H1 (cell line): ENCODE measurements at regions not wholly inside any gene's neighbourhood (a gene's known extent, or its start where the extent isn't known, plus 50 kb on each side); places are given as distances from the start of the nearest gene placed in this dataset.

Experiments
- CTCF ChIA-PET: fragments of 300-600 bp; sonication (Branson Sonifier 250); formaldehyde crosslinking; loops from one replicate; lab custom pipeline; 2021; ENCODE audit not compliant: partially characterized antibody; lab: Charles Lee
- POLR2A ChIA-PET: fragments of 300-600 bp; sonication (Branson Sonifier 250); formaldehyde crosslinking; loops from one replicate; lab custom pipeline; 2021; ENCODE audit warnings: inconsistent platforms; ENCODE audit not compliant: partially characterized antibody; lab: Charles Lee
- DNase-seq, 2 experiments: peaks; one replicate each; pipeline versions ENCODE4 v3.0.0 to v3.0.0-alpha.2; 2010 to 2022; ENCODE audit warnings: low spot score in 2 of 2, low read depth in 1 of 2, mixed read lengths in 1 of 2
- FAIRE-seq: peaks from 2 replicates; lab custom pipeline; 2011; peaks lifted over from hg19 to GRCh38; lab: Jason Lieb, UNC
- H2AFZ ChIP-seq: 2 replicates; pipeline ENCODE4 v1.8.1; 2012; ENCODE audit warnings: low read length, inconsistent platforms
- H2AK5ac ChIP-seq: 2 replicates; pipeline ENCODE4 v1.6.1; 2013; ENCODE audit warnings: low read depth, low read length
- H2BK120ac ChIP-seq: replicated peaks from 2 replicates; pipeline ENCODE3; 2013; ENCODE audit warnings: low read depth, low read length, inconsistent platforms
- H2BK12ac ChIP-seq: 2 replicates; pipeline ENCODE4 v1.6.1; 2013; ENCODE audit warnings: low read depth, low read length
- H2BK15ac ChIP-seq: 2 replicates; pipeline ENCODE4 v1.6.1; 2013; ENCODE audit warnings: low read length
- H2BK20ac ChIP-seq: 2 replicates; pipeline ENCODE4 v1.6.1; 2013; ENCODE audit warnings: low read length
- H2BK5ac ChIP-seq: 2 replicates; pipeline ENCODE4 v1.6.1; 2013; ENCODE audit warnings: low read depth, low read length
- H3K14ac ChIP-seq: 2 replicates; pipeline ENCODE4 v1.6.1; 2013; ENCODE audit warnings: inconsistent platforms; ENCODE audit not compliant: insufficient read length
- H3K18ac ChIP-seq: 2 replicates; pipeline ENCODE4 v1.6.1; 2013; ENCODE audit warnings: low read length; ENCODE audit errors: extremely low read depth
- H3K23ac ChIP-seq: 2 replicates; pipeline ENCODE4 v1.6.1; 2013; ENCODE audit warnings: inconsistent platforms; ENCODE audit not compliant: insufficient read length
- H3K23me2 ChIP-seq: 2 replicates; pipeline ENCODE4 v1.6.1; 2013; ENCODE audit warnings: low read depth, low read length
- H3K27ac ChIP-seq: 2 replicates; pipeline ENCODE4 v1.6.1; 2011; ENCODE audit warnings: low read depth, low read length, inconsistent platforms
- H3K27me3 ChIP-seq, 4 experiments: replicated peaks in 1 of 4; 1 replicate in 1 of 4; 2 replicates in 3 of 4; pipeline versions ENCODE4 v1.6.1 to v1.8.1; 2011 to 2013; ENCODE audit warnings: low read length in 3 of 4, mild to moderate bottlenecking in 3 of 4, inconsistent platforms in 2 of 4, mixed read lengths in 2 of 4, moderate library complexity in 1 of 4; ENCODE audit not compliant: control insufficient read depth in 3 of 4, insufficient read depth in 3 of 4; ENCODE audit errors: extremely low read depth in 1 of 4
- H3K36me3 ChIP-seq, 4 experiments: 2 replicates each; pipeline versions ENCODE4 v1.6.1 to v1.8.1; 2011 to 2013; ENCODE audit warnings: mild to moderate bottlenecking in 4 of 4, low read length in 3 of 4, moderate library complexity in 2 of 4, control low read depth in 1 of 4, inconsistent platforms in 1 of 4; ENCODE audit not compliant: insufficient read depth in 4 of 4, control insufficient read depth in 2 of 4
- H3K4ac ChIP-seq: replicated peaks from 2 replicates; pipeline ENCODE3; 2013; ENCODE audit warnings: low read length, low read depth, mixed read lengths, inconsistent platforms; ENCODE audit not compliant: insufficient read length
- H3K4me1 ChIP-seq, 4 experiments: replicated peaks in 1 of 4; 1 replicate in 1 of 4; 2 replicates in 3 of 4; pipeline versions ENCODE4 v1.6.1 to v1.8.1; 2011 to 2013; ENCODE audit warnings: low read length in 3 of 4, inconsistent platforms in 2 of 4, mixed read lengths in 1 of 4; ENCODE audit not compliant: insufficient read depth in 4 of 4, control insufficient read depth in 3 of 4
- H3K4me2 ChIP-seq, 2 experiments: 2 replicates each; pipeline versions ENCODE4 v1.6.1 to v1.8.1; 2011 to 2013; ENCODE audit warnings: low read depth in 2 of 2, low read length in 2 of 2, control low read depth in 1 of 2, inconsistent platforms in 1 of 2, mild to moderate bottlenecking in 1 of 2; ENCODE audit not compliant: insufficient read depth in 1 of 2
- H3K4me3 ChIP-seq, 4 experiments: fragments of 200-600, 300-600 bp in 1 of 4; sonication (generic), shearing (Covaris generic), sonication (Bioruptor Twin) in 1 of 4; 2 replicates each; pipeline versions ENCODE4 v1.5.1 to v1.8.1; 2011 to 2016; ENCODE audit warnings: low read length in 4 of 4, low read depth in 3 of 4, control low read depth in 2 of 4, inconsistent platforms in 2 of 4, mild to moderate bottlenecking in 2 of 4, mixed read lengths in 1 of 4, moderate library complexity in 1 of 4; ENCODE audit not compliant: insufficient read depth in 2 of 4; ENCODE audit errors: extremely low read depth in 1 of 4
- H3K56ac ChIP-seq: replicated peaks from 2 replicates; pipeline ENCODE3; 2013; ENCODE audit warnings: low read depth, mild to moderate bottlenecking, mixed read lengths, low read length, inconsistent platforms; ENCODE audit not compliant: insufficient read length
- H3K79me1 ChIP-seq: 2 replicates; pipeline ENCODE4 v1.6.1; 2013; ENCODE audit warnings: low read depth, low read length, control low read depth
- H3K79me2 ChIP-seq, 2 experiments: 2 replicates each; pipeline versions ENCODE4 v1.6.1 to v1.8.1; 2012 to 2013; ENCODE audit warnings: low read length in 2 of 2, mild to moderate bottlenecking in 2 of 2, inconsistent platforms in 1 of 2; ENCODE audit not compliant: insufficient read depth in 2 of 2, control insufficient read depth in 1 of 2
- H3K9ac ChIP-seq, 4 experiments: replicated peaks in 1 of 4; 1 replicate in 1 of 4; 2 replicates in 3 of 4; pipeline versions ENCODE4 v1.6.1 to v1.8.1; 2011 to 2013; ENCODE audit warnings: low read depth in 3 of 4, low read length in 3 of 4, control low read depth in 2 of 4, mild to moderate bottlenecking in 2 of 4, moderate library complexity in 2 of 4, inconsistent platforms in 1 of 4; ENCODE audit errors: extremely low read depth in 1 of 4
- H3K9me3 ChIP-seq, 2 experiments: 2 replicates each; pipeline versions ENCODE4 v1.6.1 to v1.8.1; 2012 to 2013; ENCODE audit warnings: mild to moderate bottlenecking in 2 of 2, moderate library complexity in 2 of 2, control low read depth in 1 of 2, inconsistent platforms in 1 of 2, low read depth in 1 of 2, low read length in 1 of 2, mixed read lengths in 1 of 2; ENCODE audit not compliant: insufficient read depth in 2 of 2
- H4K20me1 ChIP-seq, 2 experiments: replicated peaks in 1 of 2; 2 replicates each; pipeline versions ENCODE3 to v1.8.1; 2011 to 2013; ENCODE audit warnings: inconsistent platforms in 2 of 2, low read length in 2 of 2, mild to moderate bottlenecking in 1 of 2; ENCODE audit not compliant: insufficient read depth in 2 of 2, control insufficient read depth in 1 of 2
- H4K5ac ChIP-seq: 2 replicates; pipeline ENCODE4 v1.6.1; 2013; ENCODE audit warnings: low read length, low read depth, mixed read lengths, inconsistent platforms; ENCODE audit not compliant: insufficient read length
- H4K8ac ChIP-seq: 2 replicates; pipeline ENCODE4 v1.8.0; 2013; ENCODE audit warnings: mild to moderate bottlenecking, moderate library complexity, low read length, inconsistent platforms; ENCODE audit not compliant: insufficient read depth; ENCODE audit errors: extremely low read depth
- H4K91ac ChIP-seq: replicated peaks from 2 replicates; pipeline ENCODE3; 2013; ENCODE audit warnings: low read length, mixed read lengths, inconsistent platforms; ENCODE audit not compliant: insufficient read length
- RAD21 ChIP-seq, 2 experiments: IDR thresholded peaks in 1 of 2; conservative IDR thresholded peaks in 1 of 2; 2 replicates each; pipeline ENCODE4 v1.6.1; 2011; ENCODE audit warnings: low read depth in 2 of 2, low read length in 2 of 2, improper control_type of control experiment in 1 of 2, inconsistent platforms in 1 of 2, mild to moderate bottlenecking in 1 of 2, moderate library complexity in 1 of 2
- SIRT6 ChIP-seq: IDR thresholded peaks from one replicate; pipeline ENCODE4 v1.7.1; 2012; ENCODE audit warnings: low read length, inconsistent platforms
- WGBS, 2 experiments: shearing (Covaris generic) in 1 of 2; methylation state at CpG; one replicate each; pipeline versions ENCODE4 v1.1.6 to v1.1.7; 2013 to 2015; ENCODE audit warnings: low lambda C conversion rate in 2 of 2, mixed read lengths in 2 of 2, inconsistent platforms in 1 of 2, low coverage in 1 of 2, missing lambda C conversion rate in 1 of 2; ENCODE audit not compliant: insufficient replicate concordance in 2 of 2, insufficient coverage in 1 of 2, insufficient read length in 1 of 2; ENCODE audit errors: extremely low coverage in 1 of 2, missing lambda C conversion rate in 1 of 2; 5-methylcytosine and 5-hydroxymethylcytosine counted together

GRCh38 chr11:45399166-45399565, 113.0 kb upstream of the SYT13 start:
- Histone ChIP-seq H3K79me1 (no peaks in the 10 kb centered on the region), H3K36me3 (no peaks in the 10 kb centered on the region), H2BK15ac (no peak overlapping the region), H4K8ac (no peak overlapping the region), H3K23me2 (peaks cover 2% of the 10 kb centered on the region; the same call in 1 of the 2 replicates), H2AFZ (no peak overlapping the region), H3K27me3 (no peaks in the 10 kb centered on the region; a peak in 1 of 7 replicates), H4K20me1 (no peaks in the 10 kb centered on the region), H3K27ac (no peak overlapping the region), H3K18ac (no peak overlapping the region), H2BK12ac (no peak overlapping the region), H2AK5ac (no peak overlapping the region), H3K14ac (no peak overlapping the region), H3K56ac (no peak overlapping the region), H2BK120ac (no peak overlapping the region), H2BK5ac (no peak overlapping the region), H3K4me2 (no peak overlapping the region), H2BK20ac (no peak overlapping the region), H4K91ac (no peak overlapping the region), H3K9me3 (no peaks in the 10 kb centered on the region), H3K23ac (no peak overlapping the region), H3K4me3 (no peak overlapping the region), H3K9ac (no peak overlapping the region), H4K5ac (no peak overlapping the region), H3K79me2 (no peaks in the 10 kb centered on the region), H3K4me1 (no peaks in the 10 kb centered on the region), H3K4ac (no peak overlapping the region)
- DNase-seq: no peak
- TF ChIP-seq RAD21 (IDR thresholded peaks at IDR 0.05 in 1 of 2, conservative IDR thresholded peaks at IDR 0.05 in 1 of 2; ENCODE audit: low read depth in 2 of 2, low read length in 2 of 2): 0 out of 4 replicates have a peak, but pooled peaks of 1 of the 2 experiments have one; percentile 14
- TF ChIP-seq SIRT6: no peak
- WGBS, 2 experiments: 92% methylated on average over 3 of the region's 3 CpGs; no CpG with 5 or more reads in 1 of the 2 experiments
- POLR2A ChIA-PET: no interaction called here
- CTCF ChIA-PET: interaction anchor here (0.7 to 3.0 kb wide), 13 partner anchors 10 to 372 kb away, joined by 3 to 17 read pairs (median 5); no protein-coding TSS in a partner anchor
- FAIRE-seq: no peak
